Fibroblast of mammary gland (primary cell): ENCODE measurements at regions not wholly inside any gene's neighbourhood (a gene's known extent, or its start where the extent isn't known, plus 50 kb on each side); places are given as distances from the start of the nearest gene placed in this dataset.
A peak's percentile ranks its signal among the peaks of the same experiment; 100 is the strongest.
"Not testable (repeated sequence)": the region's sequence is repeated elsewhere in the genome, so short reads cannot be mapped to it uniquely, and the experiment has no call there.

ENCODE experiments used
- DNase-seq: peaks from one replicate; pipeline ENCODE4 v3.0.0-alpha.2; 2010; ENCODE audit warnings: low read depth
- H3K4me3 ChIP-seq: 2 replicates; pipeline ENCODE4 v1.5.1; 2011; ENCODE audit warnings: low read depth, mild to moderate bottlenecking, low read length, moderate library complexity; ENCODE audit not compliant: control insufficient read depth
- TF ChIP-seq, protein P1 (sequence below): conservative IDR thresholded peaks from 2 replicates; pipeline ENCODE4 v1.5.1; 2011; ENCODE audit warnings: low read depth, low read length, inconsistent platforms; ENCODE audit not compliant: control insufficient read depth, insufficient read depth

GRCh38 chr20:25991756-25992130 is 295.1 kb upstream of the ZNF337 start:
- H3K4me3 ChIP-seq: no peak overlapping the region
- DNase-seq: no peak
- TF ChIP-seq, protein P1, sequence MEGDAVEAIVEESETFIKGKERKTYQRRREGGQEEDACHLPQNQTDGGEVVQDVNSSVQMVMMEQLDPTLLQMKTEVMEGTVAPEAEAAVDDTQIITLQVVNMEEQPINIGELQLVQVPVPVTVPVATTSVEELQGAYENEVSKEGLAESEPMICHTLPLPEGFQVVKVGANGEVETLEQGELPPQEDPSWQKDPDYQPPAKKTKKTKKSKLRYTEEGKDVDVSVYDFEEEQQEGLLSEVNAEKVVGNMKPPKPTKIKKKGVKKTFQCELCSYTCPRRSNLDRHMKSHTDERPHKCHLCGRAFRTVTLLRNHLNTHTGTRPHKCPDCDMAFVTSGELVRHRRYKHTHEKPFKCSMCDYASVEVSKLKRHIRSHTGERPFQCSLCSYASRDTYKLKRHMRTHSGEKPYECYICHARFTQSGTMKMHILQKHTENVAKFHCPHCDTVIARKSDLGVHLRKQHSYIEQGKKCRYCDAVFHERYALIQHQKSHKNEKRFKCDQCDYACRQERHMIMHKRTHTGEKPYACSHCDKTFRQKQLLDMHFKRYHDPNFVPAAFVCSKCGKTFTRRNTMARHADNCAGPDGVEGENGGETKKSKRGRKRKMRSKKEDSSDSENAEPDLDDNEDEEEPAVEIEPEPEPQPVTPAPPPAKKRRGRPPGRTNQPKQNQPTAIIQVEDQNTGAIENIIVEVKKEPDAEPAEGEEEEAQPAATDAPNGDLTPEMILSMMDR: no peak

DNA sequence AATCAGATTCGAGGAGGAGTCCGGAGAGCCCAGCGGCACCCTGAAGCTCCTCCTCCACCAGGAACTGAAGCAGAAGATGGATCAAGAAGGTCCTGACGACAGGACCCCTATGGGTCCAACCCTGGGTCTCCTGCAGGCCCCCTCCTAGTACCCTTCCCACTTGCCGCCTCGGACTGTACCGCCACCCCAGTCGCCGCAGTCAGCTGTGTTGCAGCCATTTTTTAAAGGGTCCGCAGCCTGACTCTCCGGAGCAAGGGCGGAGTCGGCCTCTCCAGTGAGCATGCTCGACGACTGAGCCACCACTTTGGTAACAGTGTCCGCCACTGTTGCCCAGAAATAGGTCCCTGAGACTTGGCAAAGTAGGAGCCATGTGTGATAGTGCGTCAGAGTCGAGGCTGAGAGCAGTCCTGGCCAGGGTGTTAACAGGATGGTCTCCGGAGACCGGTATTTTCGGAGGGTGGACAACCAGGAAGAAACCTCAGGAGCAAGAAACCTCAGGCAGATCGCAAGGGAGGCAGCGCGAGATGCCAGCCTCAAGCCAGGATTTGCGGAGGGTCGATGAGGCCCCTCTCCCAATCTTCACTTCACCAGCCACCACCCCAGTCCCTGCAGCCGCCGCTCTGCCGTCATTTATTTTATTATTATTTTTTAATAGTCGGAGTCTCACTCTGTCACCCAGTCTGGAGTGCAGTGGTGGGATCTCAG is 294.6 kb upstream of the ZNF337 start:
- DNase-seq: no peak
- TF ChIP-seq, protein P1: no peak
- H3K4me3 ChIP-seq: no peak overlapping the region

DNA sequence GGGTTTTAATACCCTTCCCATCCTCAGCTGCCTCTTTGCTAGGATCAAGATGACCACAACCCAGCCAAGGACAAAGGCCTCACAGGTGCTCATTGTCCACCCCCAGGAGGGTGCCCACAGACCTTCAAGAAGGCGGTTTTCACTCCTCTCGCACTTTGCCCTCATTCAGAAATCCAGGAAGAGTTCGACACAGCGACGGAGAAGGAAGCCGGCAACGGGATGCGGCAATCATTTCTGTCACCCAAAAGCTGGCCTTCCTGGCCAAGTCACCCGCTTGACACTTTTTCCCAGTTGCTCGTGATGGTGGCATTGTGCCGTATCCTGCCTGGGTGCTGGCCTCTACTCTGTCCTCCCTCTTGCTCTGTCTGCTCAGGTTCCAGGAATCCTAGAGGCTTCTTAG is 293.0 kb upstream of the ZNF337 start:
- DNase-seq, H3K4me3 ChIP-seq: not testable (repeated sequence)

DNA sequence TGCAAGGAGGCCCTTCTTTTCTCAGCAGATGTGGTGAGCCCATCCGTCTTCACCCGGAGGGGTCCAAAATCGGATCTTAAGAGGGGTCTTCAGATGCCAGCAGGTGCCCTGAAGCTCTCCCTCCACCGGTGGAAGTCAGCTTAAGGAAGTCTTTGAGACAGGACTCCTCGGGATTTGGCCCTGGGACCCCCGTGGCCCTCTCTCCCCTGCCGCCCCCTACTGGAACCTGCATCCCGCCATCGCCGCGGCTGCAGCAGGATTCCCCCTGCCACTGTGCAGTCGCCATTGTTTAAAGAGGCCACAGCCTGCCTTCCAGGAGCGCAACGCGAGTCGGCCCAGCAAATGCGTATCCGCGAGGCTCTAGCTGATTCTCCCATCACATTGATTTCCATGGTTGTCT is 292.5 kb upstream of the ZNF337 start:
- TF ChIP-seq, protein P1: no peak
- DNase-seq: no peak

GRCh38 chr20:25987928-25988560 is 291.4 kb upstream of the ZNF337 start:
- DNase-seq: not testable (repeated sequence)

More for the DNA sequence above, 292.5 kb upstream of the ZNF337 start:
- no peak overlapping the region for H3K4me3 ChIP-seq

GRCh38 chr20:25987073-25987927 is 290.6 kb upstream of the ZNF337 start:
- H3K4me3 ChIP-seq: peak overlapping the region; percentile 9
- peak; percentile 12 for DNase-seq
- TF ChIP-seq, protein P1: no peak

More at GRCh38 chr20:25987928-25988560, 291.4 kb upstream of the ZNF337 start:
- H3K4me3 ChIP-seq: not testable (repeated sequence)

GRCh38 chr20:25985597-25985996 is 288.9 kb upstream of the ZNF337 start:
- DNase-seq: no peak
- TF ChIP-seq, protein P1: no peak
- H3K4me3 ChIP-seq: no peak overlapping the region
